Trophoblast cell (in vitro differentiated cells and primary cell): ENCODE measurements at regions not wholly inside any gene's neighbourhood (a gene's known extent, or its start where the extent isn't known, plus 50 kb on each side); places are given as distances from the start of the nearest gene placed in this dataset.
A peak's percentile ranks its signal among the peaks of the same experiment; 100 is the strongest.

Experiments
- DNase-seq, 2 donors: peaks; one replicate each; pipeline ENCODE4 v3.0.0-alpha.2; 2016
- H2AFZ ChIP-seq: 2 replicates; pipeline ENCODE4 v1.6.1; 2013; ENCODE audit warnings: low read length, moderate library complexity, mild to moderate bottlenecking; ENCODE audit not compliant: insufficient read depth, poor library complexity
- H2AK5ac ChIP-seq: 2 replicates; pipeline ENCODE4 v1.6.1; 2013; ENCODE audit warnings: mild to moderate bottlenecking, low read length
- H2BK120ac ChIP-seq: 2 replicates; pipeline ENCODE4 v1.6.1; 2013; ENCODE audit warnings: low read length, mild to moderate bottlenecking, moderate library complexity; ENCODE audit not compliant: insufficient read depth, poor library complexity
- H2BK12ac ChIP-seq: 2 replicates; pipeline ENCODE4 v1.6.1; 2013; ENCODE audit warnings: mild to moderate bottlenecking, low read length, moderate library complexity
- H2BK5ac ChIP-seq: 2 replicates; pipeline ENCODE4 v1.6.1; 2013; ENCODE audit warnings: low read length, low read depth, moderate library complexity, mild to moderate bottlenecking; ENCODE audit not compliant: poor library complexity
- H3K14ac ChIP-seq: 2 replicates; pipeline ENCODE4 v1.6.1; 2013; ENCODE audit warnings: mild to moderate bottlenecking, low read length
- H3K18ac ChIP-seq: 2 replicates; pipeline ENCODE4 v1.6.1; 2013; ENCODE audit warnings: mild to moderate bottlenecking, low read length
- H3K23ac ChIP-seq: 2 replicates; pipeline ENCODE4 v1.6.1; 2013; ENCODE audit warnings: low read length
- H3K27ac ChIP-seq: 2 replicates; pipeline ENCODE4 v1.5.1; 2013; ENCODE audit warnings: low read depth, mild to moderate bottlenecking, inconsistent platforms, low read length, moderate library complexity
- H3K27me3 ChIP-seq: 2 replicates; pipeline ENCODE4 v1.6.1; 2013; ENCODE audit warnings: inconsistent platforms, mild to moderate bottlenecking, low read length, moderate library complexity; ENCODE audit not compliant: insufficient read depth
- H3K36me3 ChIP-seq, 2 experiments: 1 replicate in 1 of 2; 2 replicates in 1 of 2; pipeline ENCODE4 v1.6.1; 2013; ENCODE audit warnings: low read length in 2 of 2, mild to moderate bottlenecking in 2 of 2, moderate library complexity in 1 of 2; ENCODE audit not compliant: insufficient read depth in 2 of 2, control insufficient read depth in 1 of 2
- H3K4ac ChIP-seq: 2 replicates; pipeline ENCODE4 v1.6.1; 2013; ENCODE audit warnings: low read depth, mild to moderate bottlenecking, low read length, moderate library complexity
- H3K4me1 ChIP-seq, 2 experiments: 1 replicate in 1 of 2; 2 replicates in 1 of 2; pipeline ENCODE4 v1.6.1; 2013; ENCODE audit warnings: low read length in 2 of 2, mild to moderate bottlenecking in 2 of 2, moderate library complexity in 1 of 2; ENCODE audit not compliant: insufficient read depth in 2 of 2, control insufficient read depth in 1 of 2
- H3K4me2 ChIP-seq: 2 replicates; pipeline ENCODE4 v1.6.1; 2013; ENCODE audit warnings: inconsistent platforms, mild to moderate bottlenecking, low read length, moderate library complexity
- H3K4me3 ChIP-seq: 2 replicates; pipeline ENCODE4 v1.5.1; 2013; ENCODE audit warnings: mild to moderate bottlenecking, low read depth, low read length, inconsistent platforms
- H3K79me1 ChIP-seq: one replicate; pipeline ENCODE4 v1.6.1; 2013; ENCODE audit warnings: low read length
- H3K79me2 ChIP-seq: 2 replicates; pipeline ENCODE4 v1.6.1; 2013; ENCODE audit warnings: low read length, mild to moderate bottlenecking; ENCODE audit not compliant: control insufficient read depth, insufficient read depth, poor library complexity
- H3K9ac ChIP-seq: 2 replicates; pipeline ENCODE4 v1.6.1; 2013; ENCODE audit warnings: mild to moderate bottlenecking, low read length
- H3K9me3 ChIP-seq: 2 replicates; pipeline ENCODE4 v1.6.1; 2013; ENCODE audit warnings: low read depth, mild to moderate bottlenecking, control low read depth, inconsistent platforms, low read length; ENCODE audit not compliant: insufficient read depth
- H4K12ac ChIP-seq: 2 replicates; pipeline ENCODE4 v1.6.1; 2013; ENCODE audit warnings: low read depth, mild to moderate bottlenecking, low read length, moderate library complexity
- H4K8ac ChIP-seq: 2 replicates; pipeline ENCODE4 v1.6.1; 2013; ENCODE audit warnings: low read depth, mild to moderate bottlenecking, low read length, moderate library complexity
- H4K91ac ChIP-seq: one replicate; pipeline ENCODE4 v1.6.1; 2013; ENCODE audit warnings: low read depth, mild to moderate bottlenecking, low read length, moderate library complexity
- WGBS: extraction: QIAGEN DNeasy Blood & Tissue Kit; methylation state at CpG from one replicate; pipeline ENCODE4 v1.1.7; 2013; ENCODE audit warnings: missing lambda C conversion rate; ENCODE audit not compliant: insufficient read length, insufficient coverage; ENCODE audit errors: extremely low coverage; 5-methylcytosine and 5-hydroxymethylcytosine counted together

DNA sequence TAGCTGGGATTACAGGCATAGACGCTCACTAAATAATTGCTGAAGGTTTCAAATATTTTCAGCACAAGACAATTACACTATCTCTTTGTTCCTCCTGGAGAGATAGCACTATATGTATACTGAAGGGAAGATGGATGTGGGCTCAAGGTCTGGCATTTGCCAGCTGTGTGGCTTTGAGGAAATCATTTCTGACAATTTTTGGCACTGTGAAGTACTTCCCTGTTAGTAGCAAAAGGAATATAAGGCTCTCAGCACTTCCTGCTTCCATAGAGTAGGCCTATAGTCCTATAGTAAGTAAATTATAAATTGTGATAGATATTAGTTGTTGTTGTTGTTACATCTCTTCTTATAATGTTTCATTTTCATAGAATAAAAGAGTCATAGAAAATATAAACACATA is 271.1 kb downstream of the SAMD5 start:
- Histone ChIP-seq H3K4ac (no peak overlapping the region), H3K4me2 (no peak overlapping the region), H4K8ac (no peak overlapping the region), H3K36me3 (no peaks in the 10 kb centered on the region), H2BK5ac (no peak overlapping the region), H3K9ac (no peak overlapping the region), H3K27ac (no peak overlapping the region), H3K9me3 (no peaks in the 10 kb centered on the region), H2AK5ac (no peak overlapping the region), H3K23ac (no peak overlapping the region), H2BK12ac (no peak overlapping the region), H3K4me1 (no peaks in the 10 kb centered on the region), H4K12ac (no peak overlapping the region), H4K91ac (no peak overlapping the region), H2BK120ac (no peak overlapping the region), H3K79me2 (no peaks in the 10 kb centered on the region), H3K14ac (no peak overlapping the region), H3K27me3 (no peaks in the 10 kb centered on the region), H3K18ac (no peak overlapping the region), H2AFZ (no peak overlapping the region), H3K79me1 (no peaks in the 10 kb centered on the region), H3K4me3 (no peak overlapping the region)
- peak; percentile 20 to 53 for DNase-seq
- no CpG with 5 or more reads among the region's 1 CpG for WGBS

DNA sequence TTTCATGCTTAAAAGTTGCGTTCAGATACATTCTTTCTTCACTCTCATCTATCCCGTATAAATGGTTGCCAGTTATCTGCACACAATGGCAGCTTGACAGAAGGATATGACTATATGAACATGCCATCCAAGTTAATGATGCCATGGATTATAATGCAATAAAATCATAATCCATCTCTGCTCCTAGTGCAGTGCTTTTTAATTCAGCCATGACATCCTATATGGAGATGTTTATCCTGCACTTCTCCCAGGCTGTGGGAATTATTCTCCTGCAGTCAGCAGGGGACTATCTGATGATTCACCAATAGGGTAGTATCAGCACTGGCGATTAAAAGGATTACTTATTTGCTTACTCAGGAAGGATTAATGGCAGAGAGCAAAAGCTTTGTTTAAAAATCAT is 273.8 kb downstream of the SAMD5 start:
- H3K18ac ChIP-seq, result no peak overlapping the region
- H3K36me3 ChIP-seq, result no peaks in the 10 kb centered on the region
- no peak overlapping the region for H2BK12ac ChIP-seq
- no peaks in the 10 kb centered on the region for H3K79me1 ChIP-seq
- DNase-seq, result no peak
- H2BK5ac ChIP-seq, result no peak overlapping the region
- H3K4me2 ChIP-seq, result no peak overlapping the region
- no peak overlapping the region for H3K4ac ChIP-seq
- no peaks in the 10 kb centered on the region for H3K27me3 ChIP-seq
- no peak overlapping the region for H2AFZ ChIP-seq
- no peak overlapping the region for H3K9ac ChIP-seq
- no peaks in the 10 kb centered on the region for H3K4me1 ChIP-seq
- H4K91ac ChIP-seq, result no peak overlapping the region
- H3K27ac ChIP-seq, result no peak overlapping the region
- H4K12ac ChIP-seq, result no peak overlapping the region
- no CpG with 5 or more reads among the region's 3 CpGs for WGBS
- H2BK120ac ChIP-seq, result no peak overlapping the region
- H3K23ac ChIP-seq, result no peak overlapping the region
- no peak overlapping the region for H4K8ac ChIP-seq
- no peak overlapping the region for H3K14ac ChIP-seq
- no peak overlapping the region for H2AK5ac ChIP-seq
- no peaks in the 10 kb centered on the region for H3K9me3 ChIP-seq
- H3K79me2 ChIP-seq, result no peaks in the 10 kb centered on the region
- no peak overlapping the region for H3K4me3 ChIP-seq

DNA sequence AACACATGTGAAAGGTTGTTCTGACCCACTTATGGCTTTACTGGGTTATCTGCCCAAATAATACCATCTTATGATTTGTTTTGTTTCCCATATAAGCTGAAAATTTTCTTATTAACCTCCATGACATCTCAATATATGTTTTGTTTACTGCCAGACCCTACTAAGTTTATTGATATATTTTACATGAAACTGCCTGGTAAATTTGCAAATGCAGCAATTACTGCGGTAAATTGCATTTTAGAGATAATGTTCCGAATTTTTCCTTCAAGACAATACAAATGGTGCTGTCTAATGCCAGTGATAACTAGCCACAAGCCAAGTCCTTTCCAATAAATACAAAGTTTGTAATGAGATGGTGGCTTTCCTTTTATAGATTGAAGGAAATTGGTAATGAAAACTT is 275.9 kb downstream of the SAMD5 start:
- H3K23ac ChIP-seq, result no peak overlapping the region
- no peak overlapping the region for H4K91ac ChIP-seq
- no peaks in the 10 kb centered on the region for H3K4me1 ChIP-seq

GRCh38 chr6:147787417-147787816 is 278.9 kb downstream of the SAMD5 start:
- H2BK120ac ChIP-seq, result no peak overlapping the region
- WGBS, result no CpG with 5 or more reads among the region's 2 CpGs
- H2BK5ac ChIP-seq, result no peak overlapping the region
- H3K4ac ChIP-seq, result no peak overlapping the region
- no peaks in the 10 kb centered on the region for H3K27me3 ChIP-seq
- no peaks in the 10 kb centered on the region for H3K4me1 ChIP-seq
- H3K4me3 ChIP-seq, result no peak overlapping the region
- no peak overlapping the region for H2AK5ac ChIP-seq
- H4K12ac ChIP-seq, result no peak overlapping the region
- H3K79me2 ChIP-seq, result no peaks in the 10 kb centered on the region
- no peak overlapping the region for H2BK12ac ChIP-seq
- no peak overlapping the region for H3K27ac ChIP-seq
- no peak overlapping the region for H2AFZ ChIP-seq
- H3K36me3 ChIP-seq, result no peaks in the 10 kb centered on the region
- H4K8ac ChIP-seq, result no peak overlapping the region
- no peak overlapping the region for H3K23ac ChIP-seq
- H3K14ac ChIP-seq, result no peak overlapping the region
- H4K91ac ChIP-seq, result no peak overlapping the region
- DNase-seq, result peak in 1 of 2 donors; percentile 2
- no peaks in the 10 kb centered on the region for H3K79me1 ChIP-seq
- H3K4me2 ChIP-seq, result no peak overlapping the region
- H3K18ac ChIP-seq, result no peak overlapping the region
- no peaks in the 10 kb centered on the region for H3K9me3 ChIP-seq
- no peak overlapping the region for H3K9ac ChIP-seq

More for the DNA sequence above, 275.9 kb downstream of the SAMD5 start:
- Histone ChIP-seq H3K27me3 (no peaks in the 10 kb centered on the region), H4K8ac (no peak overlapping the region), H3K9me3 (no peaks in the 10 kb centered on the region), H3K18ac (no peak overlapping the region), H3K4me2 (no peak overlapping the region), H2BK5ac (no peak overlapping the region), H3K36me3 (no peaks in the 10 kb centered on the region), H3K9ac (no peak overlapping the region), H2AFZ (no peak overlapping the region), H3K79me1 (no peaks in the 10 kb centered on the region), H2AK5ac (no peak overlapping the region), H3K27ac (no peak overlapping the region), H3K4ac (no peak overlapping the region), H2BK12ac (no peak overlapping the region), H4K12ac (no peak overlapping the region), H3K14ac (no peak overlapping the region), H3K4me3 (no peak overlapping the region), H2BK120ac (no peak overlapping the region), H3K79me2 (no peaks in the 10 kb centered on the region)
- no peak for DNase-seq
- no CpG with 5 or more reads among the region's 2 CpGs for WGBS
